Natural killer cell (primary cell): ENCODE measurements at regions not wholly inside any gene's neighbourhood (a gene's known extent, or its start where the extent isn't known, plus 50 kb on each side); places are given as distances from the start of the nearest gene placed in this dataset.

Experiments used
- ATAC-seq, 3 donors: fragments of 150-1000 bp in 2 of 3; fragments of 200-7000 bp in 1 of 3; cut with Tn5 transposase; 1 replicate in 1 of 3; 2 replicates in 2 of 3; pipeline ENCODE4 v1.10.0; 2021; ENCODE audit warnings: mild to moderate bottlenecking in 2 of 3, moderate library complexity in 2 of 3
- DNase-seq, 2 donors: peaks; one replicate each; pipeline versions ENCODE4 v3.0.0 to v3.0.0-alpha.2; 2013 to 2021; ENCODE audit warnings: mixed read lengths in 1 of 2
- H3K27ac ChIP-seq: one replicate; pipeline ENCODE4 v1.5.1; 2013; ENCODE audit warnings: mild to moderate bottlenecking, low read length
- H3K27me3 ChIP-seq: one replicate; pipeline ENCODE4 v1.6.1; 2013; ENCODE audit warnings: low read length; ENCODE audit not compliant: control insufficient read depth, insufficient read depth
- H3K36me3 ChIP-seq: one replicate; pipeline ENCODE4 v1.6.1; 2013; ENCODE audit warnings: low read length; ENCODE audit not compliant: control insufficient read depth, insufficient read depth
- H3K4me1 ChIP-seq: one replicate; pipeline ENCODE4 v1.6.1; 2013; ENCODE audit warnings: low read length; ENCODE audit not compliant: control insufficient read depth, insufficient read depth
- H3K4me3 ChIP-seq: one replicate; pipeline ENCODE4 v1.5.1; 2013; ENCODE audit warnings: low read length
- H3K9me3 ChIP-seq: one replicate; pipeline ENCODE4 v1.6.1; 2013; ENCODE audit warnings: low read length; ENCODE audit not compliant: control insufficient read depth, insufficient read depth
- H3K27ac Mint-ChIP-seq, 2 donors: one replicate each; pipeline ENCODE4 v1.8.0; 2022; ENCODE audit warnings: mild to moderate bottlenecking in 2 of 2, mixed read lengths in 2 of 2, moderate library complexity in 1 of 2
- H3K27me3 Mint-ChIP-seq, 2 donors: one replicate each; pipeline ENCODE4 v1.8.0; 2022; ENCODE audit warnings: low read depth in 2 of 2, mixed read lengths in 2 of 2
- H3K36me3 Mint-ChIP-seq: one replicate; pipeline ENCODE4 v1.8.0; 2022; ENCODE audit warnings: mixed read lengths
- H3K4me1 Mint-ChIP-seq, 2 donors: one replicate each; pipeline ENCODE4 v1.8.0; 2022; ENCODE audit warnings: mixed read lengths in 2 of 2
- H3K4me3 Mint-ChIP-seq: one replicate; pipeline ENCODE4 v1.8.0; 2022; ENCODE audit warnings: mild to moderate bottlenecking, moderate library complexity, mixed read lengths
- H3K9me3 Mint-ChIP-seq, 2 donors: one replicate each; pipeline ENCODE4 v1.8.0; 2022; ENCODE audit warnings: mixed read lengths in 2 of 2
- CTCF ChIP-seq: fragments of 200-600 bp; IDR thresholded peaks from one replicate; pipeline ENCODE4 v1.8.0; 2022; ENCODE audit warnings: antibody characterized with exemption
- WGBS: methylation state at CpG from one replicate; pipeline ENCODE4 v1.1.7; 2013; ENCODE audit warnings: missing lambda C conversion rate; ENCODE audit not compliant: insufficient coverage; 5-methylcytosine and 5-hydroxymethylcytosine counted together
- intact Hi-C: fragments of 100-400 bp; cut with micrococcal nuclease; formaldehyde crosslinking; loops from one replicate; pipeline ENCODE4 v1.14.2; 2022

- ATAC-seq = no peak
- H3K9me3 ChIP-seq = no peaks in the 10 kb centered on the region
- no peak overlapping the region for H3K27ac Mint-ChIP-seq
- H3K4me1 ChIP-seq = no peaks in the 10 kb centered on the region
- H3K27ac ChIP-seq = no peak overlapping the region
- no peak overlapping the region for H3K4me3 Mint-ChIP-seq
- intact Hi-C loops = no loop called here
- H3K4me1 Mint-ChIP-seq = no peaks in the 10 kb centered on the region
- no peak for DNase-seq
- H3K27me3 Mint-ChIP-seq = no peaks in the 10 kb centered on the region
- H3K9me3 Mint-ChIP-seq = peaks cover 0 to 4% of the 10 kb centered on the region in 2 donors
- H3K36me3 ChIP-seq = no peaks in the 10 kb centered on the region
- H3K4me3 ChIP-seq = no peak overlapping the region
- H3K27me3 ChIP-seq = no peaks in the 10 kb centered on the region
- TF ChIP-seq CTCF = no peak
- H3K36me3 Mint-ChIP-seq = no peaks in the 10 kb centered on the region
- 75% methylated on average over 1 of the region's 1 CpG for WGBS
Measured at GRCh38 chr13:78185700-78186099, 267.1 kb upstream of the EDNRB start.

GRCh38 chr13:78183732-78184131, 265.1 kb upstream of the EDNRB start:
- DNase-seq (no peak), ATAC-seq (no peak)
- TF ChIP-seq CTCF = no peak
- WGBS = 87% methylated on average over 2 of the region's 2 CpGs
- Mint-ChIP-seq H3K4me1 (no peaks in the 10 kb centered on the region), H3K27ac (no peak overlapping the region), H3K4me3 (no peak overlapping the region), H3K27me3 (no peaks in the 10 kb centered on the region), H3K36me3 (no peaks in the 10 kb centered on the region), H3K9me3 (peaks cover 0 to 2% of the 10 kb centered on the region in 2 donors)
- intact Hi-C loops = no loop called here
- Histone ChIP-seq H3K4me3 (no peak overlapping the region), H3K27ac (no peak overlapping the region), H3K27me3 (no peaks in the 10 kb centered on the region), H3K4me1 (no peaks in the 10 kb centered on the region), H3K36me3 (no peaks in the 10 kb centered on the region), H3K9me3 (no peaks in the 10 kb centered on the region)

GRCh38 chr13:78182813-78183212, 264.2 kb upstream of the EDNRB start:
- H3K9me3 Mint-ChIP-seq = peaks cover 0 to 2% of the 10 kb centered on the region in 2 donors
- Histone ChIP-seq H3K27me3 (no peaks in the 10 kb centered on the region), H3K36me3 (no peaks in the 10 kb centered on the region), H3K9me3 (no peaks in the 10 kb centered on the region), H3K27ac (no peak overlapping the region), H3K4me1 (no peaks in the 10 kb centered on the region), H3K4me3 (no peak overlapping the region)
- H3K4me1 Mint-ChIP-seq = no peaks in the 10 kb centered on the region
- no peak for TF ChIP-seq CTCF
- DNase-seq = no peak
- no peak overlapping the region for H3K27ac Mint-ChIP-seq
- no peaks in the 10 kb centered on the region for H3K27me3 Mint-ChIP-seq
- 83% methylated on average over 1 of the region's 2 CpGs for WGBS
- intact Hi-C loops = no loop called here
- no peak for ATAC-seq
- H3K4me3 Mint-ChIP-seq = no peak overlapping the region
- H3K36me3 Mint-ChIP-seq = no peaks in the 10 kb centered on the region

- TF ChIP-seq CTCF = no peak
- Mint-ChIP-seq H3K27ac (no peak overlapping the region), H3K27me3 (no peaks in the 10 kb centered on the region), H3K4me1 (no peaks in the 10 kb centered on the region), H3K36me3 (no peaks in the 10 kb centered on the region), H3K9me3 (peaks cover 1 to 6% of the 10 kb centered on the region in 2 donors), H3K4me3 (no peak overlapping the region)
- Histone ChIP-seq H3K9me3 (no peaks in the 10 kb centered on the region), H3K36me3 (no peaks in the 10 kb centered on the region), H3K27ac (no peak overlapping the region), H3K4me1 (no peaks in the 10 kb centered on the region), H3K4me3 (no peak overlapping the region), H3K27me3 (no peaks in the 10 kb centered on the region)
- intact Hi-C loops = no loop called here
- no CpG with 5 or more reads among the region's 1 CpG for WGBS
- DNase-seq (no peak), ATAC-seq (no peak)
Measured at GRCh38 chr13:78177306-78177705, 258.7 kb upstream of the EDNRB start.
